ENCODE measurements at regions not wholly inside any gene's neighbourhood (a gene's known extent, or its start where the extent isn't known, plus 50 kb on each side); places are given as distances from the start of the nearest gene placed in this dataset.
A peak's percentile ranks its signal among the peaks of the same experiment; 100 is the strongest.

GRCh38 chr12:114257687-114258086 lies 148.3 kb downstream of the TBX5 start:
- DNase-seq (ENCODE audit: low read depth in 3 of 3, low spot score in 2 of 3), result no peak

- DNase-seq (ENCODE audit: low read depth in 3 of 3, low spot score in 2 of 3), result no peak
Measured at GRCh38 chr12:114254998-114255397, 150.9 kb downstream of the TBX5 start.

- no peak for DNase-seq (ENCODE audit: low read depth in 3 of 3, low spot score in 2 of 3)
Measured at GRCh38 chr12:114253976-114254778, 151.8 kb downstream of the TBX5 start.

GRCh38 chr12:114248527-114248926 lies 157.4 kb downstream of the TBX5 start:
- no peak for DNase-seq (ENCODE audit: low read depth in 3 of 3, low spot score in 2 of 3)

GRCh38 chr12:114245555-114245954 lies 160.4 kb downstream of the TBX5 start:
- DNase-seq (ENCODE audit: low read depth in 3 of 3, low spot score in 2 of 3), result no peak

- DNase-seq (ENCODE audit: low read depth in 3 of 3, low spot score in 2 of 3), result no peak
Measured at GRCh38 chr12:114241973-114242434, 163.9 kb downstream of the TBX5 start.

- DNase-seq (ENCODE audit: low read depth in 3 of 3, low spot score in 2 of 3), result no peak
Measured at GRCh38 chr12:114240288-114240687, 165.7 kb downstream of the TBX5 start.

- DNase-seq (ENCODE audit: low read depth in 3 of 3, low spot score in 2 of 3), result no peak
Measured at GRCh38 chr12:114238808-114239207, 167.1 kb downstream of the TBX5 start.

- no peak for DNase-seq (ENCODE audit: low read depth in 3 of 3, low spot score in 2 of 3)
Measured at GRCh38 chr12:114237230-114237629, 168.7 kb downstream of the TBX5 start.

- DNase-seq (ENCODE audit: low read depth in 3 of 3, low spot score in 2 of 3), result no peak
Measured at GRCh38 chr12:114232187-114232586, 173.8 kb downstream of the TBX5 start.

GRCh38 chr12:114229150-114229549 lies 176.8 kb downstream of the TBX5 start:
- DNase-seq (ENCODE audit: low read depth in 3 of 3, low spot score in 2 of 3), result no peak

- DNase-seq (ENCODE audit: low read depth in 3 of 3, low spot score in 2 of 3), result no peak
Measured at GRCh38 chr12:114226241-114226928, 179.6 kb downstream of the TBX5 start.

- DNase-seq (ENCODE audit: low read depth in 3 of 3, low spot score in 2 of 3), result no peak
Measured at GRCh38 chr12:114221957-114222630, 183.8 kb downstream of the TBX5 start.

GRCh38 chr12:114221136-114221833 lies 184.7 kb downstream of the TBX5 start:
- no peak for DNase-seq (ENCODE audit: low read depth in 3 of 3, low spot score in 2 of 3)

- no peak for DNase-seq (ENCODE audit: low read depth in 3 of 3, low spot score in 2 of 3)
Measured at GRCh38 chr12:114220311-114220710, 185.6 kb downstream of the TBX5 start.

- DNase-seq (ENCODE audit: low read depth in 3 of 3, low spot score in 2 of 3), result no peak
Measured at GRCh38 chr12:114218136-114218535, 187.8 kb downstream of the TBX5 start.

- peak in 2 of 3 donors; percentile 10 to 29 for DNase-seq (ENCODE audit: low read depth in 3 of 3, low spot score in 2 of 3)
Measured at GRCh38 chr12:114215746-114216145, 190.2 kb downstream of the TBX5 start.

- no peak for DNase-seq (ENCODE audit: low read depth in 3 of 3, low spot score in 2 of 3)
Measured at GRCh38 chr12:114213055-114213581, 192.8 kb downstream of the TBX5 start.

GRCh38 chr12:114209861-114210260 lies 196.1 kb downstream of the TBX5 start:
- no peak for DNase-seq (ENCODE audit: low read depth in 3 of 3, low spot score in 2 of 3)

GRCh38 chr12:114206525-114206924 lies 199.4 kb downstream of the TBX5 start:
- no peak for DNase-seq (ENCODE audit: low read depth in 3 of 3, low spot score in 2 of 3)

- no peak for DNase-seq (ENCODE audit: low read depth in 3 of 3, low spot score in 2 of 3)
Measured at GRCh38 chr12:114201794-114202193, 204.2 kb downstream of the TBX5 start.

All from right renal cortex interstitium (tissue), 3 donors.